ENCODE measurements at regions not wholly inside any gene's neighbourhood (a gene's known extent, or its start where the extent isn't known, plus 50 kb on each side); places are given as distances from the start of the nearest gene placed in this dataset.

GRCh38 chr5:23730023-23730422 is 222.6 kb downstream of the PRDM9 start (continued):
- TF ChIP-seq ZNF704 (CRISPR knock-in tag; IDR thresholded peaks at IDR 0.05; ENCODE audit: borderline replicate concordance), result no peak

- H3K4me1 ChIP-seq (ENCODE audit: insufficient read depth, low read length), result no peaks in the 10 kb centered on the region
- no peaks in the 10 kb centered on the region for H3K9me3 ChIP-seq (ENCODE audit: low read length)
- no peaks in the 10 kb centered on the region for H3K79me2 ChIP-seq (ENCODE audit: insufficient read depth, low read length)
- H3K27me3 ChIP-seq (ENCODE audit: control insufficient read depth in 1 of 2, insufficient read depth in 2 of 2, low read length in 2 of 2), result no peaks in the 10 kb centered on the region
- no TSS peak for BruUV-seq (replicated peaks)
- H3K4me3 ChIP-seq (replicated peaks in 1 of 3; ENCODE audit: insufficient read depth in 1 of 3, low read depth in 2 of 3, low read length in 3 of 3), result no peak overlapping the region
- intact Hi-C loops (cut with micrococcal nuclease; ENCODE audit: unreplicated experiment) (no loop called here), in situ Hi-C loops (cut with HindIII; ENCODE audit: extremely low pct_ligation_motif_present, low pct_unique_long_range_greater_than_20kb) (no loop called here)
- FAIRE-seq (no peak), DNase-seq (ENCODE audit: low spot score) (no peak), ATAC-seq (no peak)
- no peaks in the 10 kb centered on the region for H4K20me1 ChIP-seq (ENCODE audit: insufficient read depth, low read length)
- ChIA-PET CTCF (ENCODE audit: low intra/inter-chr PET ratio, low total read pairs) (no interaction called here), POLR2A (no interaction called here)
- H3K9ac ChIP-seq (ENCODE audit: insufficient read depth, low read depth, low read length), result no peak overlapping the region
- H3K27ac ChIP-seq (ENCODE audit: extremely low read length, insufficient read depth, low read length), result no peak overlapping the region
- no peaks in the 10 kb centered on the region for H3K36me3 ChIP-seq (replicated peaks in 1 of 2; ENCODE audit: control insufficient read depth in 1 of 2, insufficient read depth in 2 of 2, low read length in 2 of 2)
- no peak overlapping the region for H3K4me2 ChIP-seq (ENCODE audit: low read depth, low read length)
- no peak overlapping the region for H2AFZ ChIP-seq (ENCODE audit: low read length)
- WGBS (ENCODE audit: low lambda C conversion rate), result 18% methylated on average over 3 of the region's 4 CpGs
- TF ChIP-seq ZNF543 (CRISPR knock-in tag; IDR thresholded peaks at IDR 0.05), result no peak
- TF ChIP-seq ZNF205 (CRISPR knock-in tag; IDR thresholded peaks at IDR 0.05), result no peak
- TF ChIP-seq CEBPB (IDR thresholded peaks at IDR 0.05; ENCODE audit: borderline replicate concordance, low read depth, low read length), result no peak
- TF ChIP-seq SOX6 (IDR thresholded peaks at IDR 0.05), result no peak
- TF ChIP-seq SOX6 (CRISPR knock-in tag; IDR thresholded peaks at IDR 0.05), result no peak
- no peak for TF ChIP-seq ZNF839 (CRISPR knock-in tag; IDR thresholded peaks at IDR 0.05; ENCODE audit: borderline replicate concordance)
- no peak for TF ChIP-seq SALL2 (CRISPR knock-in tag; IDR thresholded peaks at IDR 0.05)
- TF ChIP-seq ZNF3 (CRISPR knock-in tag; IDR thresholded peaks at IDR 0.05), result no peak
- TF ChIP-seq ZNF572 (CRISPR knock-in tag; IDR thresholded peaks at IDR 0.05), result no peak
- no peak for TF ChIP-seq MAFF (IDR thresholded peaks at IDR 0.05; ENCODE audit: low read depth, low read length)
- no peak for TF ChIP-seq ZUFSP (CRISPR knock-in tag; IDR thresholded peaks at IDR 0.05; ENCODE audit: borderline replicate concordance)
- no peak for TF ChIP-seq ZNF749 (CRISPR knock-in tag; IDR thresholded peaks at IDR 0.05; ENCODE audit: borderline replicate concordance)
- no peak for TF ChIP-seq PPARG (CRISPR knock-in tag; conservative IDR thresholded peaks at IDR 0.05)
- no peak for TF ChIP-seq GATAD2A (CRISPR knock-in tag; IDR thresholded peaks at IDR 0.05)
- TF ChIP-seq PLSCR1 (CRISPR knock-in tag; IDR thresholded peaks at IDR 0.05; ENCODE audit: borderline replicate concordance), result no peak
- TF ChIP-seq IKZF4 (CRISPR knock-in tag; IDR thresholded peaks at IDR 0.05; ENCODE audit: borderline replicate concordance, low read depth, not compliant biosample characterization), result no peak
- TF ChIP-seq ZNF792 (CRISPR knock-in tag; IDR thresholded peaks at IDR 0.05), result no peak
- no peak for TF ChIP-seq ARID5B (CRISPR knock-in tag; IDR thresholded peaks at IDR 0.05)
Measured at GRCh38 chr5:23740029-23740428, 232.6 kb downstream of the PRDM9 start.

Data from HepG2 (cell line).